ENCODE measurements at regions not wholly inside any gene's neighbourhood (a gene's known extent, or its start where the extent isn't known, plus 50 kb on each side); places are given as distances from the start of the nearest gene placed in this dataset.
"Not testable (repeated sequence)": the region's sequence is repeated elsewhere in the genome, so short reads cannot be mapped to it uniquely, and the experiment has no call there.

DNA sequence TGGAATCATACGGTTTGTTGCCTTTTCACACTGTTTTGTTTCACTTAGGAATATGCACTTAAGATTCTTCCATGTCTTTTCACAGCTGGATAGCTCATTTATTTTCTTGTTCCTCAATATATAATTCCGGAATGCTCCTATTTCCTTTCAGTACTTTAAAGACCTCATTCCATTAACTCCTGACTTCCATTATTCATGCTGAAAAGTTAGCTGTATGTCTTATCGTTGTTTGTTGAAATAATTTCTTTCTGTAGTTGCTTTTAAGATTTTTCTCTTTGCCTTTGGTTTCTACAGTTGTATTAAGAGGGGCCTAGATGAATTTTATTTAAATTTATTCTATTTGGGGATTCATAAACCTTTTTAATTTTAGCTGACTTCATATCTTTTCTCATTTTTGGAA, 122.2 kb downstream of the ANXA2 start:
- DNase-seq = no peak

DNA sequence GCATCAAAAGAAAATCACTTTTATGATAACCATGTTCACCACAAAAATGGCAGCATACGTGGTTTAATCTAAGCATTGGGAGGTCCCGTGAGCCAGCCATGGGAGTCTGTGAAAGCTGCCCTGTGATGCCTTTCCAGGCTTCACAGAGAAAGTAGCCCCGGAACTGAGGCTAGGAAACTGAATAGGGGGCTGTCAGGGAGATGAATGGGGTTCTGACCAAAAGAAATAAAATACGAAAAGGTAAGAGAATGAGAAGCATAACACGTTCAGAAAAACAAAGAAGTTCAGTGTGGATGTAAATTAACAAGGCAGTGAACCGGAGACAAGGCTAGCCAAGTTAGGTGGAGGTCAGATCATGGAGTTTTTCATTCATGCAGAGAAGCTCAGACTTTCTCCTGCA, 118.9 kb downstream of the ANXA2 start:
- no peak for DNase-seq

DNA sequence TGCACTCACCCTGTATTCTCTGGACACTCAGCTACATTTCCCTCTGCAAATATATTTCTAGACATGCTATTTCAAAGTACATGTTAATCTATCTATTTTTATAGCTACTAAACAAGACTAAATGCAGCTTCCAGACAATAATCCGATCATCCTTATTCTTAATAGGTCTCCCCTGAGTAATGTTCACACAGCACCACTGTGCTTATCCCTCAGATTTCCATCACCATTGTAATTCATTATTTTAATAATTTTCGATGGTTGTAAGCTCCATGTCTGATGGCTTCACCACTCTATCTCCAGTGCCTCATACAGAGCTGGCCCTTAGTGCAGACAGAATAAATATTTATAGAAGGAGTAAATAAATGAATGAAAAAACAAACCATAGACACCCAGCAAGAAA, 117.5 kb downstream of the ANXA2 start:
- no peak for DNase-seq

DNA sequence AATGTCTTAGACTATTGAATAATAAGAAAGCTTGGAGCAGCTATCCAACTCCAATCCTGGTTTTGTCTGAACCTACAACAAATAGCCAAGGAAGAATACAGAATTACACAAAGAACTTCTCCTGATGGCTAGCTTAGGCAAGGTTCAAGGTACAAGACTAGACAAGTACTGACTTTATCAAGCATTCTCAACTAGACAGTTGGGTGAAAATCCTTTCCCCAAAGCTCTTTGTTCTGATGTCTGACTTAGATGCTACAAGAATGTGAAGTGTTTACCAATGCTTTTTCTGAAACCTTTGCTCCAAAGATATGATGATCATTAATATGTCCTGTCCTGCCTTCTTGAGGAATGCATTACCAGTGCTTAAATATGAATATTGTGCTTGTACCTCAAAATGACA, 113.8 kb downstream of the ANXA2 start:
- no peak for DNase-seq

DNA sequence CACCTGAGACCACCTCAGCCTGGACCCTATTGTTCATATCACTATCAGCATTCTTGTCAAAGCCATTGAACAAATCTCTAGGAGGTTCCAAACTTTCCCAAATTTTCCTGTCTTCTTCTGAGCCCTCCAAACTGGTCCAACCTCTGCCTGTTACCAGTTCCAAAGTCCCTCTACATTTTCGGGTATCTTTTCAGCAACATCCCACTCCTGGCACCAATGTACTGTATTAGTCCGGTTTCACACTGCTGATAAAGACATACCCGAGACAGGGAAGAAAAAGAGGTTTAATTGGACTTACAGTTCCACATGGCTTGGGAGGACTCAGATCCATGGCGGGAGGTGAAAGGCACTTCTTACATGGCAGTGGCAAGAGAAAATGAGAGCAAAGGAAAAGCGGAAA, 101.9 kb downstream of the ANXA2 start:
- DNase-seq = not testable (repeated sequence)

DNA sequence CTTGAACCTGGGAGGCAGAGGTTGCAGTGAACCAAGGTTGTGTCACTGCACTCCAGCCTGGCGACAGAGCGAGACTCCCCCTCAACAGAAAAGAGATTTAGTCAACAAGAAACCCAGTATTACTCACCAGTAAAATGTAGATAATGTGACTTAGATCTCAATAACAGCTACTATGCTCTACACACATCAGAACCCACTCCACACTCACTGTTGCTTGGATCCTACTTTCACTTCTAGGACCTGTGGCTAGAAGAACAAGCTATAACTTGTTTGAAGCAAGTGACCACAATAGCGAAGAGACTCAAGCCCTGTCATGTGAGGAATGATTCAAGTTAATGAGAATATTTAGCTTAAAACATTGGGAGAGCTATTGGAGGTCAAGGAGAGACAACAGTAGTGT, 100.7 kb downstream of the ANXA2 start:
- no peak for DNase-seq
